HuH-7.5 (cell line): ENCODE measurements at regions not wholly inside any gene's neighbourhood (a gene's known extent, or its start where the extent isn't known, plus 50 kb on each side); places are given as distances from the start of the nearest gene placed in this dataset.
"Not testable (repeated sequence)": the region's sequence is repeated elsewhere in the genome, so short reads cannot be mapped to it uniquely, and the experiment has no call there.

ENCODE experiments used
- DNase-seq: peaks from one replicate; pipeline ENCODE4 v3.0.0; 2011; ENCODE audit warnings: low spot score

DNA sequence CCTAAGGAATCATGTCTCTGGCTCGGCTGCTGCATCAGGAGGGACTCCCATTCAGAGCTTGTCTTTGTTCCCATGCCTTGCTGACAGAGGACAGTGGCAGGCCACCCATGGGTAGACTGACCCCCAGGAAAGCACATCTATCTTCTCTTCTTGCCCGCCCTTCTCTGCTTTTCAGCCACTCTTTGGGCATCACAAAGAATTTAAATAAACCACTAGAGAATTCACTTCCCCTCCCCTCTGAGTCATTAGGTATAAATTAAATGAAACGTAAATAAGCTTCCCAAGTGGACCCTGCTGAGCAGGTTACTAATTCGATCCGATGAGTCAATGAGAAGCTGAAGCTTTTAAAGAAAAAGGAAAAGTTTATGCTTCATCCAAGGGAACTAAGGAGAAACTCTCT lies 97.0 kb downstream of the DRD1 start:
- DNase-seq: no peak

DNA sequence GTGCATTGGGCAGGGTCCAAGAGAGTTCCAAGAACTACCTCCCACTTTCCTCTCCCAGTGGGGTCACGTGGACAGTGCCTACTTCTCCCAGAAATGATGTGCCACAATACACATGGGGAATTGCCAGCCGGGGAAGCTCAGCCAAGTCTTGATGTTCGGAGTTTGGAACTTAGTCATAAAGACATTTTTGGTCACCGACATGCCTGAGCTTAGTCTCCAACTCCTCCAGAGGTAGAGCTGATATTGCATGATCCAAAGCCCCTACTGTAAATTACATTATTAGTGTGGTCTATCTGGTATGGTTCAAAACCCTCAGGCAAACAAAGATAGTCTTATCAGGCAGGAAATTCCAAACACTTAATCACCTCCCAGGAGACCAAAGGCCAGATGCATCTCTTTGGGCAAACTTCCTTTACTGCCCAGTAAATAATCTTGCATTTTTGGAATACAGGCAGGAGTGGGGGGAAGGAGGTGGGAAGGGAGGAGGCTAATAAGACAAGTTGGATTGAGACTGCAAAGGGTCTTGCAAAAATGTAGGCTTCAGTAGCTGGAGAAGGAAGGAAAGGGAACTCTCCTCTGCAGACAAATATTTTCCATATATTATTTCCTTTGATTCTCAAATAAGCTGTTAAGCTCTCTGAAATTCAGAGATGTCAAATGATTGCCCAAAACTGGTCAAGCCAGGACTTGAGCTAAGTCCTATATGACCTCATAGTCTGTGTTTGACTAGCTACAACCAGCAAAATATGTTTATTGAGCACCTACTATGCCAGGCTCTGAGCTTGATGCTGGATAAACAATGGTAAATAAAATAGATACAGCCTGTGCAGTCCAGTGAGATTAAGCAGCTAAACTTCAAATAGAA lies 99.4 kb downstream of the DRD1 start:
- DNase-seq: no peak

DNA sequence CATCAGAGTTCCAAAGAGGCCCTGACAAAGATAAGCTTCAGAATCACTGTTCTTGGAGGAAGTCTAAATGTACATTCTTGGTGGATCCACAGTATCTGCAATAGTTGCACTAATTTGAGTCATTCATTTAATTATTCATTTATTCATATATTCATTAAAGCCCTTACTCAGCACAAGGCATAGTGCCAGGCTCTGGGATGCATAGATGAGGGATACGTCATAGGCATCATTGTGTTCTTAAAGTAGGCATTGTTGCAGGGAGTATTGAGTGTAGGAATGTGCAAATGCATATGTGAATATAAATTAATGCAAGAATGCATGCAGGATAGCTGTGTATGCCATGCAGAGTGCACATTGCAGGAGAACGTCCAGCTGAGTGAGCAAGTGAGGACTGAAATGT lies 100.7 kb downstream of the DRD1 start:
- no peak for DNase-seq

DNA sequence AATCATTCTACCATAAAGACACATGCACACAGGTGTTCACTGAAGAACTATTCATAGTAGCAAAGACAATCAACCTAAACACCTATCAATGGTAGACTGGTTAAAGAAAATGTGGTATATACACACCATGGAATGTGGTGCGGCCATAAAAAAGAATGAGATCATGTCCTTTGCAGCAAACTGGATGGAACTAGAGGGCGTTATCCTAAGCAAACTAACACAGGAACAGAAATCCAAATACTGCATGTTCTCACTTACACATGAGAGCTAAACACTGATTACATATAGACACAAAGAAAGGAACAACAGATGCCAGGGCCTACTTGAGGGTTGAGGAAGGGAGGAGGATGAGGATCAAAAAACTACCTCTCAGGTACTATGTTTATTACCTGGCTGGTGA lies 103.8 kb downstream of the DRD1 start:
- no peak for DNase-seq

- DNase-seq: no peak
Measured at GRCh38 chr5:175337680-175338079, 106.3 kb downstream of the DRD1 start.

- DNase-seq: no peak
Measured at GRCh38 chr5:175336781-175337180, 107.2 kb downstream of the DRD1 start.

GRCh38 chr5:175335691-175336090 lies 108.3 kb downstream of the DRD1 start:
- DNase-seq: no peak

GRCh38 chr5:175331173-175332036 lies 112.6 kb downstream of the DRD1 start:
- DNase-seq: not testable (repeated sequence)

DNA sequence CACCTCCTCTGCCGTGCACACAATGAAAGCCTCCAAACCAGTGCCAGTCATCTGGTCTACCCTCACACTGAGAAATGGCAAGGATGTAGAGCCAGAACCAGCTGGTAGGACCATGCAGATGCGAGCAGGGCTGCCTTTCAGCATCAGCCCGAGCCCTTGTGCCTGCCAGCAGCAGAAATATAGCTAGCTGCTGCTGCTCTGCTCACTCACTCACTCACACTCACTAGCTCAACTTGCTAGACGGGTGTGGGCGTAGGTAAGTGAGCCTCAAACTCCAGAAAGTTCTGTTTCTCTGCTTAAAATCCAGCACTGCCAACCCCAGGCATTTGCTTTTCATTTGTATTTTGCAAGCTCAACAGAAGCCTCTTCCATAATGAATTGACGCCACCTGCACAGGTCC lies 114.0 kb downstream of the DRD1 start:
- no peak for DNase-seq

DNA sequence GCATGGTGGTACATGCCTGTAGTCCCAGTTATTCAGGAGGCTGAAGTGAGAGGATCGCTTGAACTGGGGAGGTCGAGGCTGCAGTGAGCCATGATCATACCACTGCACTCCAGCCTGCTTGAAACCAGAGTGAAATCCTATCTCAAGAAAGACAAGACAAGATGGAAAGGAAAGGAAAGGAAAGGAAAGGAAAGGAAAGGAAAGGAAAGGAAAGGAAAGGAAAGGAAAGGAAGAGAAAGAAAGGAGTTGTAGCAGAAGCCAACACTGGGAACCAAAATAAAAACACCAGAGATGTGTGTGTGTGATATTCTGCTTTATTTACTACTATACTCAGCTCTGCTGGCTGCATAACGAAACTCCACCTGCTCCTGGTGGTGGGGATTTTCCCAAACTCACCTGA lies 115.3 kb downstream of the DRD1 start:
- DNase-seq: no peak

DNA sequence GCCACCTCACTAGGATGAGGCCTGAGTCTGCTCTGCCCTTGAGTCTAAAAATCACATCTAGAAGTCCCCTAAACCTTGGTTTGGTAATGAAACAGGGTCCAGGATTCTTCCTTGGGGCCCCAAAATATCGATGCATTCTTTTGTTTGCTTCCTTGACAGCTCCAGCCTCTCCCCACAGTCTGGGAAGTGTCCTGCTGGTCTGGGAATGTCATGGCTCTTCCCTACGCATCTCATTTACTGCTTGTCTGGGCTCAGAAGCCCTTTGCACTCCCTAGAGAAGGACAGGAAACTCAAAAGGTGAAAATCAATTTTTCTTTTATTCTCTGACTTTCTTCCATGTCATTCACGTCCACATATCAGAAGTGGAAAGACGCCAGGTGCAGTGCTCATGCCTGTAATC lies 115.8 kb downstream of the DRD1 start:
- no peak for DNase-seq

DNA sequence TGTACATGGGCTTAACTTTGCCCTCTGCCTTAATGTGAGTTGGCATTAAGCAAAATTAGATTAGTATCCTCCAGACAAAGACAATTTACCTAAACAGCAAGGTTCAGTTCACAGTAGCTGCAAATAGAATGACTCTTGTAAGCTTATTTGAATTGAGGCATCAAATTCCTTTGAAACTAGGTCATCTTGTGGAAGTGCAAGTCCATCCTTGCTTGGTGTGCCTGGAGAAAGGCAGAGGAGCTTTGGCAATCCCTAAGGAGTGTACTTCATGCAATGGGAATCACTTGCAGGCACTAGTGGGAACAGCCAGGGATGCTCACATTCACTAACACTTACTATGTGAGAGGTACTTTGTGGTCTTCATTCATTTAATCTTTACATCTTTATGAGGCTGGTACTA lies 118.3 kb downstream of the DRD1 start:
- no peak for DNase-seq

- no peak for DNase-seq
Measured at GRCh38 chr5:175321927-175322532, 122.0 kb downstream of the DRD1 start.

DNA sequence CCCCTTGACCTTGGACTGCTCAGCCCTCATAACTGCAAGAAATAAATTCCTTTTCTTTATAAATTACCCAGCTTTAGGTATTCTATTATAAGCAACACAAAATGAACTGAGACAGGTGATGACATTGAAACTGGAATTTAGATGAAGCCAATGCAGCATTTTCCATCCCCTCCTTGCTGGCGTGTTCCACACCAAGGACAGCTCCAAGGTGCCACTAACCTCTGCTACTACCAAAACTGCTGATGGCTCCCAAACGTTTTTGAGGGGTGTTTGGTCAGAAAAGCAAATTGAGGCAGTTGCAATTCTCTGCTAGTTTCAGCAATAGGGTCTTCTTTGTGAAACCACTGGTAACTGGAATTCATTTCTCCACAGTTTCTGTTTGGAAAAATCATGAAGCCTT lies 124.8 kb downstream of the DRD1 start:
- DNase-seq: no peak

- no peak for DNase-seq
Measured at GRCh38 chr5:175317872-175318271, 126.1 kb downstream of the DRD1 start.

DNA sequence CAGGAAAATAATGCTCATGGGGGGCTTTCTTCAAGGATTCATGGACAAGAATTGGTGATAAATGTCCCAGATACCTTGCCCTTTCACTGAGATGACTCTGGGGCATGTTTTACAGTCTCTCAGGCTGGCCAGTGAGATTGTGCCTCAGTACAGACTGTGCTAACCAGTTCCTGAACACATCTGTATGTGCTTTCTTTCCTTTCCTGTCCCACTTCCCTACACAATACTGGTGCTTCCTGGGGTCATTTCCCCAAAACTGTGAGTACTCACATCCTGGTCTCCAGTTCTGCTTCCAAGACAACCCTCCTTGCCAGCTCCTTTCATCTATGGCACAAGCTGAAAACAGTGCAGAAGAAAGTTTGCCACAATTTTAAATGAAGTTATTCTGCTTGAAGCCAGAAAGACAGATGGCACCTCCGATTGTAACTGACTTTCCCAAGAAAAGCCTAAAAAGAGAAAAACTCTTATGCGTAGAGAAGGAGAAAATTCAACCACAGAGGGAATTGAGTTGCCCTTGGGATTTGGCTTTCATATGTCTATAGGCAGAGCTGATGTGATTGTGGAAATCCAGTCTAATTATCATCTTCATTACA lies 134.7 kb downstream of the DRD1 start:
- no peak for DNase-seq

DNA sequence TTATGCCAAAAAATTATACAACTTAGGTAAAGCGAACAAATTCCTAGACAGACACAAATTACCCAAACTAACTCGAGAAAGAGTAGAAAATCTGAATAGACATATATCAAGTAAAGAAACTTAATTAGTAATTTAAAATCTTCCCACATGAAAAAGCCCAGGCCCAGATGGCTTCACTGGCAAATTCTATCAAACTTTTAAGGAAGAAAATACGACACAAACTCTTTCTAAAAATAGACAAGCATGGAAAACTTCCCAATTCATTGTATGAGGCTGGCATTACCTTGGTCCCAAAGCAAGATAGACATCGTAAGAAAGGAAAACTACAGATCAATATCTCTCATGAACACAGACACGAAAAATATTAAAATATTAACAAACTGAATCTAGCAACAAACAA lies 135.3 kb downstream of the DRD1 start:
- no peak for DNase-seq

DNA sequence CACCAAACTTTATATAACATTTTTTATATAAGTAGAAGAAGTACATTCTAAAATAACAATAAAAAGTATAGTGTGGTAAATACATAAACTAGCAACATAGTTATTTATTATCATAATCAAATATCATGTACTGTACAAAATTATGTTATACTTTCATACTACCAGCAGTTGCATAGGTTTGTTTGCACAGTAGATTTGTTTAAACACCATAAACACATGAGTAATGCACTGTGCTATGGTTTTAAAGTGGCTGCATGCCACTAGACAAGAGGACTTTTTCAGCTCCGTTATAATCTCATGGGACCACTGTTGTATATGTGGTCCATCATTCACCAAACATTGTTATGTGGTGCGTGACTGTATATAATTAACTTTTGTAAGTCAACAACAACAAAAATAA lies 137.6 kb downstream of the DRD1 start:
- DNase-seq: no peak

DNA sequence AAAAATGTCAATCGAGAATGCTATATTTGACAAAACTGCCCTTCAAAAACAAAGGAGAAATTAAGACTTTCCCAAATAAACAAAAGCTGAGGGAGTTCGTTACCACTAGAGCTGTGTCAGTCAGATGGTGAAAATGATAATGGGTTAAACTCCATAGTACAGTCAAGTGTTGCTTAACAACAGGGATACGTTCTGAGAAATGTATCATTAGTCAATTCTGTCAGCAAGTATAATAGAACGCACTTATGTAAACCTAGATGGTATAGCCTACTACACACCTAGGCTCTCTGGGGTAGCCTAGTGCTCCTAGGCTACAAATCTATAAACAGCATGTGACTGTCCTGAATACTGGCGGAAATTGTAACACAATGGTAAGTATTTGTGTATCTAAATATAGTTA lies 138.7 kb downstream of the DRD1 start:
- DNase-seq: no peak

DNA sequence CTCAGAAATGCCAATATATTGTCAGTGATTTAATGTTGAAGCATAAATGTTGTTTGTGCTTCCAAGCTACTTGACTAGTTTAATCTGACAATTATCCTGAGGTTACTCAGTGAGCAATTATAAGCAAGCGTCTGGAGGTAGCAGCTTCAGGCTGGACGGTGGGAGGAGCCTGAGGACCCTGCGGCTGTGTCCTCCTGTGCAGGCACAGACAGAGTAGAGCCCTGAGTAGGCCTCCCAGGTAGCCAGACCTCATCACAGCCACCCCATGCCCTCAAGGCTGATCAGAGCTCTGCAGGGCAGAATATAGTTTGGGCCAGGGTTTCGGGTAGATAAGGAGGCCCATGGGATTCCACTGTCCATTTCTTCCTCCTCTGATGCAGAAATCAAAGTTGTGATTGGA lies 153.6 kb downstream of the DRD1 start:
- DNase-seq: no peak

DNA sequence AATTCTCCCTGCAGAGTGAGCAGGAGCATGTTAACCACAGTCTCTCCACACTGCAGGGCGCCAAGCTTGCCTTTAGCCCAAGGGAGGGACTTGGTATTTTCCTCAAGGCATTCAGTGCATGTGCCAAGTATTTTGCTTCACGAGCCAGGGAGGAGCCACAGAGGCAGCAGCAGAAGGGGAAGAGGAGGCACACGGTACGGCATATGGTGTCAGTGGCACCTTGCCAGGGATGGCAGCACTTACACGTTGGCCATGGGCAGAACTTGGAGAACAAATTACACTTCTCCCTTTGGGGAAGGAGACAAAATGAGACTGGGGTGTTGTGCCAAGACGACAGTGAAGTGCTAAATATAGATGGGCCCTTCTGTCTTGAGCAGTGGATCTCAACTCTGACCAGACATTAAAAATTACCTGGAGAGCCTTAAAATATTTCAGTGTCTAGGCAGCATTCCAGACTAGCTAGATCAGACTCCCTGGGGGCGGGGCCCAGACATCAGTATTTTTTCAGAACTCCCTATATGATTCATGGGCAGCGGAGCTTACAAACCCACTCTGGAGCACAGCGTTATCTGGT lies 155.8 kb downstream of the DRD1 start:
- no peak for DNase-seq

- no peak for DNase-seq
Measured at GRCh38 chr5:175286981-175287380, 157.0 kb downstream of the DRD1 start.
